SJSA1 (cell line): ENCODE measurements at regions not wholly inside any gene's neighbourhood (a gene's known extent, or its start where the extent isn't known, plus 50 kb on each side); places are given as distances from the start of the nearest gene placed in this dataset.
"Not testable (repeated sequence)": the region's sequence is repeated elsewhere in the genome, so short reads cannot be mapped to it uniquely, and the experiment has no call there.

Source experiments
- DNase-seq, 2 experiments: peaks; one replicate each; pipeline ENCODE4 v3.0.0-alpha.2; 2015 to 2020; ENCODE audit warnings: low spot score in 2 of 2, low read depth in 1 of 2
- H3K27ac ChIP-seq: fragments of 250-450 bp; sonication (Bioruptor Pico); 2 replicates; pipeline ENCODE4 v1.5.1; 2020; ENCODE audit warnings: mild to moderate bottlenecking, moderate library complexity
- H3K27me3 ChIP-seq: fragments of 250-450 bp; sonication (Bioruptor Pico); replicated peaks from 2 replicates; pipeline ENCODE4 v1.5.1; 2020; ENCODE audit warnings: mild to moderate bottlenecking, moderate library complexity
- H3K36me3 ChIP-seq: fragments of 250-450 bp; sonication (Bioruptor Pico); 2 replicates; pipeline ENCODE4 v1.5.1; 2020; ENCODE audit warnings: mild to moderate bottlenecking
- H3K4me1 ChIP-seq: fragments of 250-450 bp; sonication (Bioruptor Pico); replicated peaks from 2 replicates; pipeline ENCODE4 v1.6.1; 2021; ENCODE audit warnings: mild to moderate bottlenecking
- H3K4me3 ChIP-seq: fragments of 250-450 bp; sonication (Bioruptor Pico); 2 replicates; pipeline ENCODE4 v1.5.1; 2020; ENCODE audit warnings: mild to moderate bottlenecking
- H3K9me3 ChIP-seq: fragments of 250-450 bp; sonication (Bioruptor Pico); replicated peaks from 2 replicates; pipeline ENCODE4 v1.5.1; 2020; ENCODE audit warnings: mild to moderate bottlenecking

GRCh38 chr17:63291258-63291657, 154.8 kb downstream of the CYB561 start:
- H3K36me3 ChIP-seq, result no peaks in the 10 kb centered on the region
- H3K27ac ChIP-seq, result no peak overlapping the region
- peaks cover 7% of the 10 kb centered on the region for H3K9me3 ChIP-seq
- no peak for DNase-seq
- H3K27me3 ChIP-seq, result no peaks in the 10 kb centered on the region
- peaks cover 28% of the 10 kb centered on the region for H3K4me1 ChIP-seq
- no peak overlapping the region for H3K4me3 ChIP-seq

- no peak for DNase-seq
- 0 out of 2 replicates have a peak, but pooled peaks cover 4% of the 10 kb centered on the region for H3K9me3 ChIP-seq
- no peaks in the 10 kb centered on the region for H3K27me3 ChIP-seq
- H3K27ac ChIP-seq, result no peak overlapping the region
- H3K4me1 ChIP-seq, result peaks cover 28% of the 10 kb centered on the region
- no peak overlapping the region for H3K4me3 ChIP-seq
- H3K36me3 ChIP-seq, result no peaks in the 10 kb centered on the region
Observed at GRCh38 chr17:63292421-63292820, 153.7 kb downstream of the CYB561 start.

GRCh38 chr17:63293323-63294075, 152.6 kb downstream of the CYB561 start:
- Histone ChIP-seq H3K36me3 (no peaks in the 10 kb centered on the region), H3K27ac (no peak overlapping the region; the same call in 1 of the 2 replicates), H3K4me3 (no peak overlapping the region), H3K4me1 (peaks cover 28% of the 10 kb centered on the region), H3K27me3 (no peaks in the 10 kb centered on the region), H3K9me3 (0 out of 2 replicates have a peak, but pooled peaks cover 4% of the 10 kb centered on the region)
- DNase-seq, result peak in 1 of 2 experiments; percentile 38

GRCh38 chr17:63294776-63295175, 151.3 kb downstream of the CYB561 start:
- Histone ChIP-seq H3K27me3 (no peaks in the 10 kb centered on the region), H3K4me3 (no peak overlapping the region), H3K27ac (no peak overlapping the region), H3K9me3 (0 out of 2 replicates have a peak, but pooled peaks cover 4% of the 10 kb centered on the region), H3K4me1 (peaks cover 28% of the 10 kb centered on the region), H3K36me3 (no peaks in the 10 kb centered on the region)
- DNase-seq, result no peak

GRCh38 chr17:63295288-63295687, 150.8 kb downstream of the CYB561 start:
- peaks cover 28% of the 10 kb centered on the region for H3K4me1 ChIP-seq
- 0 out of 2 replicates have a peak, but pooled peaks cover 4% of the 10 kb centered on the region for H3K9me3 ChIP-seq
- no peaks in the 10 kb centered on the region for H3K36me3 ChIP-seq
- DNase-seq, result no peak
- no peak overlapping the region for H3K4me3 ChIP-seq
- no peaks in the 10 kb centered on the region for H3K27me3 ChIP-seq
- H3K27ac ChIP-seq, result no peak overlapping the region

- DNase-seq, result no peak
- H3K4me3 ChIP-seq, result no peak overlapping the region
- H3K27ac ChIP-seq, result no peak overlapping the region
- no peaks in the 10 kb centered on the region for H3K36me3 ChIP-seq
- H3K9me3 ChIP-seq, result 0 out of 2 replicates have a peak, but pooled peaks cover 4% of the 10 kb centered on the region
- H3K4me1 ChIP-seq, result peaks cover 22% of the 10 kb centered on the region
- H3K27me3 ChIP-seq, result no peaks in the 10 kb centered on the region
Observed at GRCh38 chr17:63295839-63296590, 150.1 kb downstream of the CYB561 start.

GRCh38 chr17:63298916-63299315, 147.2 kb downstream of the CYB561 start:
- H3K27me3 ChIP-seq, DNase-seq, H3K36me3 ChIP-seq, H3K4me3 ChIP-seq, H3K27ac ChIP-seq, H3K9me3 ChIP-seq, H3K4me1 ChIP-seq: not testable (repeated sequence)

- Histone ChIP-seq H3K27me3 (no peaks in the 10 kb centered on the region), H3K4me1 (no peaks in the 10 kb centered on the region), H3K4me3 (no peak overlapping the region), H3K9me3 (no peaks in the 10 kb centered on the region), H3K36me3 (no peaks in the 10 kb centered on the region), H3K27ac (no peak overlapping the region)
- DNase-seq, result no peak
Observed at GRCh38 chr17:63304704-63305261, 141.3 kb downstream of the CYB561 start.

GRCh38 chr17:63305857-63306256, 140.2 kb downstream of the CYB561 start:
- no peaks in the 10 kb centered on the region for H3K4me1 ChIP-seq
- H3K36me3 ChIP-seq, result no peaks in the 10 kb centered on the region
- H3K9me3 ChIP-seq, result no peaks in the 10 kb centered on the region
- H3K4me3 ChIP-seq, result no peak overlapping the region
- no peak overlapping the region for H3K27ac ChIP-seq
- H3K27me3 ChIP-seq, result no peaks in the 10 kb centered on the region
- DNase-seq, result no peak

GRCh38 chr17:63306855-63307254, 139.3 kb downstream of the CYB561 start:
- Histone ChIP-seq H3K4me1 (no peaks in the 10 kb centered on the region), H3K36me3 (no peaks in the 10 kb centered on the region), H3K4me3 (no peak overlapping the region), H3K27ac (no peak overlapping the region), H3K9me3 (no peaks in the 10 kb centered on the region), H3K27me3 (no peaks in the 10 kb centered on the region)
- no peak for DNase-seq

GRCh38 chr17:63308272-63308671, 137.8 kb downstream of the CYB561 start:
- Histone ChIP-seq H3K4me1 (no peaks in the 10 kb centered on the region), H3K27ac (no peak overlapping the region), H3K9me3 (no peaks in the 10 kb centered on the region), H3K36me3 (no peaks in the 10 kb centered on the region), H3K27me3 (no peaks in the 10 kb centered on the region), H3K4me3 (no peak overlapping the region)
- no peak for DNase-seq

- no peak for DNase-seq
- Histone ChIP-seq H3K27me3 (no peaks in the 10 kb centered on the region), H3K4me3 (no peak overlapping the region), H3K36me3 (no peaks in the 10 kb centered on the region), H3K27ac (no peak overlapping the region), H3K9me3 (no peaks in the 10 kb centered on the region), H3K4me1 (no peaks in the 10 kb centered on the region)
Observed at GRCh38 chr17:63309021-63309420, 137.1 kb downstream of the CYB561 start.

- H3K36me3 ChIP-seq, result no peaks in the 10 kb centered on the region; the same call in 1 of the 2 replicates
- no peak overlapping the region for H3K27ac ChIP-seq
- H3K27me3 ChIP-seq, result no peaks in the 10 kb centered on the region
- H3K4me3 ChIP-seq, result no peak overlapping the region
- DNase-seq, result no peak
- H3K9me3 ChIP-seq, result no peaks in the 10 kb centered on the region
- H3K4me1 ChIP-seq, result no peaks in the 10 kb centered on the region
Observed at GRCh38 chr17:63311416-63311937, 134.6 kb downstream of the CYB561 start.

- DNase-seq, result no peak
- Histone ChIP-seq H3K4me3 (no peak overlapping the region), H3K27ac (no peak overlapping the region), H3K27me3 (no peaks in the 10 kb centered on the region), H3K9me3 (no peaks in the 10 kb centered on the region), H3K4me1 (no peaks in the 10 kb centered on the region), H3K36me3 (no peaks in the 10 kb centered on the region; the same call in 1 of the 2 replicates)
Observed at GRCh38 chr17:63314761-63315160, 131.3 kb downstream of the CYB561 start.
